ENCODE measurements at regions not wholly inside any gene's neighbourhood (a gene's known extent, or its start where the extent isn't known, plus 50 kb on each side); places are given as distances from the start of the nearest gene placed in this dataset.

DNA sequence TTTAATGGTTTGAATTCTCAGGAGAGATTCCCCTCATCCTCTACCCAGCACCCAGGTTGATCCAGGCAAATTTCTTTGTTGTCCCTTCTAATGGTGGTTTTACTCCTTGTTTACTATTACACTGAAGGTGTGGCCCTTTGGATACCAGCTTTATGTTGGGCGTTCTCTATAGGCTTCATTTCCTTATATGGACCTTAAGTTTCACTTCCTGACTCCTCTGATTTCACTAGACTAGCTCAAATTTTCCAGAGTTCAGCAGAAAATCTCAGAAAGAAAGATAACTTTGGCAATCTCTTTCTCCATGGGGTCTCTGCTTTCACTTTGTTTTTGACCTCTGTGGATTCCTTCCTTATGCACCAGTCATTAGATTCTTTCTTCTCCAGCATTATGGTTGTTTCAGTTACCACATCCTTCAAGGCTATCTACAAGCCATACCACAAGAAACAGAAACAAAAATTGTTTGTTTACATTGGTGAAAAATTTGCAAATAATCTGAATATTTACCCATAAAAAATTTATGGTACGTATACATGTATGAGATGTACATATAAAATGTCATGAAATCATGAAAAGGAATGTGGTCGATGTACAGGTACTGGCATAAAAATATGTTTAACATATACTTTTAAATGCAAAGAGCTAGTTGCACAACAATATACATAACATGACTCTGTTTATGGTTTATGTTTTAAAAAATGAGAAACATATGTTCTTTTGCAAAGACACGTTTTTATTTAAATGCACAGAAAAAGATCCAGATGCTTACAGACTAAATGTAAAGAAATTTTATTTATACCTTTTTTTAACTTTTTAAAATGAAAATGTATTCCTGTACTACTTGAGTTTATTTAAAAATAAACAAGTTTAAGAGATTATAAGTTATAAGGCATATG lies 212.6 kb downstream of the LACC1 start:
- TF ChIP-seq, protein P1, sequence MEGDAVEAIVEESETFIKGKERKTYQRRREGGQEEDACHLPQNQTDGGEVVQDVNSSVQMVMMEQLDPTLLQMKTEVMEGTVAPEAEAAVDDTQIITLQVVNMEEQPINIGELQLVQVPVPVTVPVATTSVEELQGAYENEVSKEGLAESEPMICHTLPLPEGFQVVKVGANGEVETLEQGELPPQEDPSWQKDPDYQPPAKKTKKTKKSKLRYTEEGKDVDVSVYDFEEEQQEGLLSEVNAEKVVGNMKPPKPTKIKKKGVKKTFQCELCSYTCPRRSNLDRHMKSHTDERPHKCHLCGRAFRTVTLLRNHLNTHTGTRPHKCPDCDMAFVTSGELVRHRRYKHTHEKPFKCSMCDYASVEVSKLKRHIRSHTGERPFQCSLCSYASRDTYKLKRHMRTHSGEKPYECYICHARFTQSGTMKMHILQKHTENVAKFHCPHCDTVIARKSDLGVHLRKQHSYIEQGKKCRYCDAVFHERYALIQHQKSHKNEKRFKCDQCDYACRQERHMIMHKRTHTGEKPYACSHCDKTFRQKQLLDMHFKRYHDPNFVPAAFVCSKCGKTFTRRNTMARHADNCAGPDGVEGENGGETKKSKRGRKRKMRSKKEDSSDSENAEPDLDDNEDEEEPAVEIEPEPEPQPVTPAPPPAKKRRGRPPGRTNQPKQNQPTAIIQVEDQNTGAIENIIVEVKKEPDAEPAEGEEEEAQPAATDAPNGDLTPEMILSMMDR (IDR thresholded peaks at IDR 0.05; ENCODE audit: low read depth, low read length): no peak
- no peak for DNase-seq (ENCODE audit: low read depth, low spot score)
- in situ Hi-C loops (cut with HindIII; ENCODE audit: low sequenced_read_pairs): no loop called here
- no peak overlapping the region for H3K4me3 ChIP-seq (ENCODE audit: low read depth, low read length)

DNA sequence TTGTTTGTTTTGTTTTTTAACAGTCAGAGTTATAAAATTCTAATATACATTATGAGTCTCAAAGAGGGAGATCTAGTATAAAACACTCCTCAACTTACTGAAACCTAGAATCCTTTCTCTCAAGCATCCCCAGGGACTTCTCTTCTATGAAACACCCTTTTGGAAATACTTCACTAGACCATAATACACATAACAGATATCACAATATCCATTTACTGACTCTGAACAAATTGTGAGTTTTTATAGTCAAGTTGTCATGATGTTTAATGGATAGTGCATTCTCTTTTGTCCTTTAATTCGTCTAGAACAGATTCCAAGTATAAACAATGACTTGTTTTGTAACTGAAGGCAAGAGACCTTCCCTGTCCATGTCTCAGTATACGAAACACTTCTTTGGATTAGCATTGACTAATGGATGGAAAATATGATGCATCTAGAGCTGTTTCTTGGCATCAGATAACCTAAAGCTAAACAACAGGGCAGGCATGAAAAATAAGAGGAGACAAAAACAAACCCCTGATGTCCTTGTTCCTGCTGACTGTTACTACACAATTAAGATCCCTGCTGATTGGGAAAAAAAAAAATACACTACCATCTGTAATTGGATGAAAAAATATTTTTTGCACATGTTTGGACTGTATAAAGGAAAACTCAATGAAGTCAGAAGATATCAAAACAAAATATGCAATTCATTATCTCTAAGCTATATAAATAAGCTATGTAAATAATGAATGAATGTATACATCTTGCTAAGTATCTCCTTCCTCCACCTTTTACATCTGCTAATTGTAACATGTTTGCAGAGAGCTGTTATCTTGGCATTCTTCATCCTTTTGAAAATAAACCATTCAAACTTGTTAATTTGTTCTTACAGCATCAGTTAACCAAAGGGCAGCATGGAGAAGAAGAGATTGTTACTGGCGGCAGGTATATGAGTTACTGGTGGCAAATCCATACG lies 214.2 kb downstream of the LACC1 start:
- in situ Hi-C loops (cut with HindIII; ENCODE audit: low sequenced_read_pairs): no loop called here
- TF ChIP-seq, protein P1 (IDR thresholded peaks at IDR 0.05; ENCODE audit: low read depth, low read length): no peak
- DNase-seq (ENCODE audit: low read depth, low spot score): no peak
- no peak overlapping the region for H3K4me3 ChIP-seq (ENCODE audit: low read depth, low read length)

DNA sequence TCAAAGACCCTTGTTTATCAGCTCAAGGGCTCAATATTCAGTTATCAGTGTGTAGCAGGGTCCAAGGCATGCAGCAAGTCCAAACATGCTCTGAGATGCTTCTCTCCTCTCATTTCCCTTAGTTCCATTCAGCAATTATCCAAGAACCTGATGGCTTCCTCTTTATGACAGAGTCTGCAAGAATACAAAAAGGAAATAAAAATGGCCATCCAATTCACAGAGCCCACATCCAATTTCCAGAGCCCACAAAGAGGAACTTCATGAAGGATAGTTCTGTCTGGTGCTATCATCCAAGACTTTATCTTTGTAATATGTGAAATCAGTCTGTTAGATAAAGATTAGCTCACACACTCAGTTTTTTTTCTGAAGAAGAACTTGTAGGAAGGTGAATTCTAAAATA lies 217.2 kb downstream of the LACC1 start:
- TF ChIP-seq, protein P1 (IDR thresholded peaks at IDR 0.05; ENCODE audit: low read depth, low read length): no peak
- no peak for DNase-seq (ENCODE audit: low read depth, low spot score)
- no peak overlapping the region for H3K4me3 ChIP-seq (ENCODE audit: low read depth, low read length)
- in situ Hi-C loops (cut with HindIII; ENCODE audit: low sequenced_read_pairs): no loop called here

DNA sequence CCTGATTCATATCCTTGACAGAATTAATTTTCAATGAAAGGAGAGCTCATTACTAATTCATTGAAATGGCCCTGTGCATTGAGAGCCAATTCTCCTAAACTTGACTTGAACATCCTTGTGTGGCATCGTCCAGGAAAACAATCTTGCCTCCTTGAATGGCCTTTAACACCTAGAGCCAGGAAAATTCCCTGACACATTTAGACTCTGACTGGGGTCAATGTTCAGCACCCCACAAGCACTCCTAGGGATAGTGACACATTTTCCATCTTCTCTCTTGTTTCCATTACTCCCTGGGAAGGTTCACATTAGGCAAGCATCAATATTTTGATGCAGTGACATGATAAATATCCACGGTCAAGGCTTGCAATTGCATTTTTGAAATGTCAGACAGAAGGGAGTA lies 218.9 kb downstream of the LACC1 start:
- TF ChIP-seq, protein P1 (IDR thresholded peaks at IDR 0.05; ENCODE audit: low read depth, low read length): no peak
- in situ Hi-C loops (cut with HindIII; ENCODE audit: low sequenced_read_pairs): no loop called here

DNA sequence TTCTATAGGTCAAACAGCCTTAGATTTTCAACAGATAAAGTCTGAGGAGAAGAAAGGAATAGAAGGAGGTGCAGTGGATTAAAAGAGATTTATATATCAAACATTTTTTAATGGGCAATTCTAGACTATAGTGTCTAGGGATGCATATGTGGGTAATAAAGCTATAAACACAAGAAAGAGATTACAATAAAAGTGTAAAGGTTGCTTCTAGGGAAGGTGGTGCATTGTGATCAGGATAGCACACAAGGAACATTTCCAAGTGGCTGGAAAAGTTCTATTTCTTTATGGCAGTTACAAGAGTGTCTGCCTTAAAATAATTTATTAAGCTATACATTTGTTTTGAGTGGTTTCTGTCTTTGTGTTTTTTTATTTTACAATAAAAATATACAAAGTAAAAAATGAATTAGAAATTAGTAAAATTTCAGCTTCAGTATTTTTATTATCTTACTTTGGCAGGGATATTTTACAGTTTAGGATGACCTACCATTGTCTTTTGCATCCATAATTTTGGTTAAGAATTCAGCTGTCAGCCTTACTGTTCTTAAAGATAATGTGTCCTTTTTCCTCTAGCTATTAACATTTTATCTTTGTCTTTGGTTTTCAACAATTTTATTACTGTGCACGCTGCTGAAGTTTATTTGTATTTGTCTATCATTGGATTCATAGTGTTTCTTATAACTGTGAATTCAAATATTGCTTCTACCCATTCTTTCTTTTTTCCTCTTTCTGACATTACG lies 221.8 kb downstream of the LACC1 start:
- no peak overlapping the region for H3K4me3 ChIP-seq (ENCODE audit: low read depth, low read length)
- in situ Hi-C loops (cut with HindIII; ENCODE audit: low sequenced_read_pairs): no loop called here
- no peak for DNase-seq (ENCODE audit: low read depth, low spot score)
- TF ChIP-seq, protein P1 (IDR thresholded peaks at IDR 0.05; ENCODE audit: low read depth, low read length): no peak

More for the DNA sequence above, 218.9 kb downstream of the LACC1 start:
- H3K4me3 ChIP-seq (ENCODE audit: low read depth, low read length): no peak overlapping the region
- no peak for DNase-seq (ENCODE audit: low read depth, low spot score)

All from astrocyte of the spinal cord (primary cell).